Tibial nerve (tissue), 4 donors: ENCODE measurements at regions not wholly inside any gene's neighbourhood (a gene's known extent, or its start where the extent isn't known, plus 50 kb on each side); places are given as distances from the start of the nearest gene placed in this dataset.

Experiments
- CTCF ChIP-seq, 5 experiments: fragments of 200-600 bp in 3 of 5; fragments of 450-650 bp in 2 of 5; sonication (generic) in 3 of 5; IDR thresholded peaks; one replicate each; pipeline ENCODE4 v1.5.1; 2016 to 2019; ENCODE audit warnings: antibody characterized with exemption in 5 of 5, mild to moderate bottlenecking in 3 of 5, moderate library complexity in 2 of 5
- EP300 ChIP-seq, 2 donors: sonication (generic); formaldehyde crosslinking; IDR thresholded peaks; one replicate each; pipeline ENCODE4 v1.6.1; 2017; ENCODE audit warnings: antibody characterized with exemption in 2 of 2, mild to moderate bottlenecking in 1 of 2
- POLR2A ChIP-seq, 2 donors: fragments of 450-650 bp; IDR thresholded peaks; one replicate each; pipeline ENCODE4 v1.6.1; 2017; ENCODE audit warnings: antibody characterized with exemption in 2 of 2, mild to moderate bottlenecking in 2 of 2, moderate library complexity in 2 of 2

DNA sequence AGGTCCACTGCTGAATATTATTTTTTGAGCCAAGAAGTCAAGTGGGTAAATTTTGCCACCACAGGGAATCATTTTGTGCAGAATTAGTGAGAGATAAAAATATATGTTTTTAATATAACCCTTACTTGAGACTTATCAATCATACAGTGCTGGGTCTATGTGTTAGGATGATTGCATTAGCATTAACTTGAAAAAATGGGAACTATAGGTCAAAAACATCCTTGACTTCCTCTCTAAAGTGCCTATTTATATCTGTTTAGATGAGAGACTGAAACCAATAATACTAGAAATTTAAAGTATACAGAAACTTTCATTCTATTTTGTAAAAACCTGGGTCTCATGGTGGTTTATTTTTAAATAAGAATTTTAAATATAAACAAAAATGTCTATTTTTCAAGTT is 65.1 kb upstream of the CARD18 start:
- no peak for TF ChIP-seq POLR2A (IDR thresholded peaks at IDR 0.05)
- no peak for TF ChIP-seq EP300 (IDR thresholded peaks at IDR 0.05)
- no peak for TF ChIP-seq CTCF (IDR thresholded peaks at IDR 0.05)
